Loucy (cell line): ENCODE measurements at regions not wholly inside any gene's neighbourhood (a gene's known extent, or its start where the extent isn't known, plus 50 kb on each side); places are given as distances from the start of the nearest gene placed in this dataset.
"Not testable (repeated sequence)": the region's sequence is repeated elsewhere in the genome, so short reads cannot be mapped to it uniquely, and the experiment has no call there.

ENCODE experiments used
- H2AFZ ChIP-seq: fragments of 200-600 bp; sonication (generic); 2 replicates; pipeline ENCODE4 v1.6.0; 2016; ENCODE audit warnings: antibody characterized with exemption, mild to moderate bottlenecking, low read length, moderate library complexity
- H3F3A ChIP-seq: fragments of 200-600 bp; 2 replicates; pipeline ENCODE4 v1.6.0; 2016; ENCODE audit warnings: antibody characterized with exemption, low read depth, mild to moderate bottlenecking
- H3K27me3 ChIP-seq: fragments of 200-600 bp; sonication (generic); 2 replicates; pipeline ENCODE4 v1.6.1; 2014; ENCODE audit warnings: low read length, mild to moderate bottlenecking; ENCODE audit not compliant: insufficient read depth, poor library complexity, severe bottlenecking
- H3K36me3 ChIP-seq: fragments of 200-600 bp; sonication (generic); 2 replicates; pipeline ENCODE4 v1.6.1; 2016; ENCODE audit warnings: low read length; ENCODE audit not compliant: insufficient read depth
- H3K4me1 ChIP-seq: fragments of 200-600 bp; sonication (generic); 2 replicates; pipeline ENCODE4 v1.5.1; 2014; ENCODE audit warnings: low read length, mild to moderate bottlenecking; ENCODE audit not compliant: insufficient read depth, poor library complexity, severe bottlenecking
- H3K4me2 ChIP-seq: fragments of 200-600 bp; sonication (generic); 2 replicates; pipeline ENCODE4 v1.6.0; 2014; ENCODE audit warnings: antibody characterized with exemption, low read length, low read depth, mild to moderate bottlenecking; ENCODE audit not compliant: poor library complexity, severe bottlenecking
- H3K4me3 ChIP-seq: fragments of 200-600 bp; sonication (generic); 2 replicates; pipeline ENCODE4 v1.5.1; 2014; ENCODE audit warnings: low read length, mild to moderate bottlenecking, mixed read lengths; ENCODE audit not compliant: poor library complexity, severe bottlenecking
- H3K79me2 ChIP-seq: fragments of 200-600 bp; sonication (generic); 2 replicates; pipeline ENCODE4 v1.6.1; 2014; ENCODE audit warnings: low read length; ENCODE audit not compliant: insufficient read depth
- H3K9ac ChIP-seq: fragments of 200-600 bp; sonication (generic); 2 replicates; pipeline ENCODE4 v1.6.0; 2014; ENCODE audit warnings: mild to moderate bottlenecking, low read depth, low read length, moderate library complexity; ENCODE audit not compliant: poor library complexity, severe bottlenecking
- H3K9me2 ChIP-seq: fragments of 200-600 bp; sonication (generic); replicated peaks from 2 replicates; pipeline ENCODE4 v1.6.1; 2016; ENCODE audit warnings: low read depth, low read length, mixed read lengths
- H3K9me3 ChIP-seq: fragments of 200-600 bp; sonication (generic); 2 replicates; pipeline ENCODE4 v1.6.1; 2014; ENCODE audit warnings: mild to moderate bottlenecking, antibody characterized with exemption, low read length, low read depth; ENCODE audit not compliant: insufficient read depth
- H4K20me1 ChIP-seq: fragments of 200-600 bp; sonication (generic); 2 replicates; pipeline ENCODE4 v1.6.0; 2014; ENCODE audit warnings: antibody characterized with exemption, low read length, mild to moderate bottlenecking; ENCODE audit not compliant: insufficient read depth, poor library complexity, severe bottlenecking
- EZH2phosphoT487 ChIP-seq: fragments of 200-600 bp; IDR thresholded peaks from 2 replicates; pipeline ENCODE4 v1.6.1; 2018; ENCODE audit warnings: antibody characterized with exemption, mild to moderate bottlenecking, moderate library complexity, borderline replicate concordance
- TF ChIP-seq, protein P1 (sequence below): fragments of 200-600 bp; sonication (generic); conservative IDR thresholded peaks from 2 replicates; pipeline ENCODE4 v1.5.1; 2014; ENCODE audit warnings: mild to moderate bottlenecking, antibody characterized with exemption, low read length

DNA sequence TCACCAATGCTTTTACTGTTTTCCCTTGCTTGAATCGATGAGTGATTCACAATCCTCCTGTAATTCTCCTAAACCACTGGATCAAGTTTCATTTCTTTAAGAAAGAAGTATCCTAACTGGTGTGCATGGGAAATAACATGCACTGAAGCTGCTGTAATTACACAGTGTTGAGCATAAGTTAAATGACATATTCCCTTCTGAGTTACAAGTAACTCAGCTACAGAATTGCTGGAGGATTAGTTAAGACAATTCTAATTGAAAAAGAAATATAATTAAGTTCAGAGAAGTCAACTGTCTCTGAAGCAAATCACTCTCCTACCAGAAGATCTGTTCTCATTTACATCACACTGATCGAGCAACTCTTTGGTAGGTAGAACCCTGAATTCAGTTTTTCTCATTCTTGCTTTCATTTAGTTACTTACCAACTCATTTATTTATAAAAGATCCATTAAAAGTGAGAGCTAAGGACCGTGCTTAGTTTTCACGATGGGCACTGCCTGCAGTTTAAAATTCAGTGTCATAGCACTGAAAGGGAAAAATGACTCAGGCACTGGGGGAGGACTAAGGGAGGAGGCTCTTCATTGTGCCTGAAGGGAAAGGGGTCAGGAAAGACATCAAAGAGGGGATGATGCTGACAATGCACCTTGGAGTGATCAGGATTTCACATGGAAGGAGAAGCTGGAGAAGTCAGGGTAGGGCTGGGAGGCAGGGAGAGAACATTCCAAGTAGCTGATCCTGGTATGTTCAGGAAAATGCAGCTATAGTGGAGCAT, 327.2 kb downstream of the EMP1 start:
- TF ChIP-seq EZH2phosphoT487 = no peak
- TF ChIP-seq, protein P1, sequence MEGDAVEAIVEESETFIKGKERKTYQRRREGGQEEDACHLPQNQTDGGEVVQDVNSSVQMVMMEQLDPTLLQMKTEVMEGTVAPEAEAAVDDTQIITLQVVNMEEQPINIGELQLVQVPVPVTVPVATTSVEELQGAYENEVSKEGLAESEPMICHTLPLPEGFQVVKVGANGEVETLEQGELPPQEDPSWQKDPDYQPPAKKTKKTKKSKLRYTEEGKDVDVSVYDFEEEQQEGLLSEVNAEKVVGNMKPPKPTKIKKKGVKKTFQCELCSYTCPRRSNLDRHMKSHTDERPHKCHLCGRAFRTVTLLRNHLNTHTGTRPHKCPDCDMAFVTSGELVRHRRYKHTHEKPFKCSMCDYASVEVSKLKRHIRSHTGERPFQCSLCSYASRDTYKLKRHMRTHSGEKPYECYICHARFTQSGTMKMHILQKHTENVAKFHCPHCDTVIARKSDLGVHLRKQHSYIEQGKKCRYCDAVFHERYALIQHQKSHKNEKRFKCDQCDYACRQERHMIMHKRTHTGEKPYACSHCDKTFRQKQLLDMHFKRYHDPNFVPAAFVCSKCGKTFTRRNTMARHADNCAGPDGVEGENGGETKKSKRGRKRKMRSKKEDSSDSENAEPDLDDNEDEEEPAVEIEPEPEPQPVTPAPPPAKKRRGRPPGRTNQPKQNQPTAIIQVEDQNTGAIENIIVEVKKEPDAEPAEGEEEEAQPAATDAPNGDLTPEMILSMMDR = no peak
- H3K4me1 ChIP-seq = no peaks in the 10 kb centered on the region

GRCh38 chr12:13518034-13518433, 321.5 kb downstream of the EMP1 start:
- not testable (repeated sequence) for H3K27me3 ChIP-seq, H3K9me3 ChIP-seq, H3K4me3 ChIP-seq

More for the DNA sequence above, 327.2 kb downstream of the EMP1 start:
- Histone ChIP-seq H4K20me1 (no peaks in the 10 kb centered on the region), H3F3A (no peaks in the 10 kb centered on the region), H3K9me3 (no peaks in the 10 kb centered on the region), H3K27me3 (no peaks in the 10 kb centered on the region), H2AFZ (no peak overlapping the region), H3K4me3 (no peak overlapping the region), H3K4me2 (no peak overlapping the region), H3K9me2 (no peaks in the 10 kb centered on the region), H3K9ac (no peak overlapping the region), H3K79me2 (no peaks in the 10 kb centered on the region), H3K36me3 (no peaks in the 10 kb centered on the region)

GRCh38 chr12:13509740-13510139, 313.2 kb downstream of the EMP1 start:
- no peak for TF ChIP-seq EZH2phosphoT487
- TF ChIP-seq, protein P1 = no peak
- Histone ChIP-seq H4K20me1 (no peaks in the 10 kb centered on the region), H3K9me3 (no peaks in the 10 kb centered on the region), H3K79me2 (no peaks in the 10 kb centered on the region), H2AFZ (no peak overlapping the region), H3K27me3 (no peaks in the 10 kb centered on the region), H3K36me3 (no peaks in the 10 kb centered on the region), H3K4me1 (no peaks in the 10 kb centered on the region), H3K4me3 (no peak overlapping the region), H3K4me2 (no peak overlapping the region), H3F3A (no peaks in the 10 kb centered on the region), H3K9me2 (no peaks in the 10 kb centered on the region), H3K9ac (no peak overlapping the region)

More at GRCh38 chr12:13518034-13518433, 321.5 kb downstream of the EMP1 start:
- H3K36me3 ChIP-seq, H2AFZ ChIP-seq, H3K4me1 ChIP-seq, H3K9ac ChIP-seq, H3K4me2 ChIP-seq, H3K79me2 ChIP-seq, H3F3A ChIP-seq, H3K9me2 ChIP-seq, H4K20me1 ChIP-seq: not testable (repeated sequence)

DNA sequence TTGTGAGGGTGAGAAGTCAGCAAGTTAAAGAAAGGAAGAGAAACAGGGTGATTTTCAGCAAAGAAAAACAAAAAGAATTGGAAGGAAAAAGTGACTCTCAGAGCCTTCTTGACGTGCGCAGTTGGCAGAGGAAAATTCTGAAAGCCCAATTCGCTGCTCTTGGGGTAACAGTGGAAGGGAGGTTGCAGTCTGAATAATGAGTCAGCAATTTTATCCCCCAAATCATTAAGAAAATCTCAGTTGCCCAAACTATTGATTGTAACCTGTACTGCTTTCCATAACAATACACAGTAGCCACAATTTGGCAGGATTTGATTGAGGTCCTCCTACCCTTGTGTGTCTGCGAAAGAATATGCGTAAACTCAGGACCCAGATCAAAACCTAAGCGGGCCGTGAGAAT, 309.1 kb downstream of the EMP1 start:
- Histone ChIP-seq H3K4me2 (no peak overlapping the region), H4K20me1 (no peaks in the 10 kb centered on the region), H2AFZ (no peak overlapping the region), H3F3A (no peaks in the 10 kb centered on the region), H3K79me2 (no peaks in the 10 kb centered on the region), H3K9me3 (no peaks in the 10 kb centered on the region), H3K4me3 (no peak overlapping the region), H3K36me3 (no peaks in the 10 kb centered on the region), H3K9ac (no peak overlapping the region), H3K27me3 (no peaks in the 10 kb centered on the region), H3K9me2 (no peaks in the 10 kb centered on the region), H3K4me1 (no peaks in the 10 kb centered on the region)
- TF ChIP-seq, protein P1 = no peak
- TF ChIP-seq EZH2phosphoT487 = no peak
